Tibial nerve (tissue), 4 donors: ENCODE measurements at regions not wholly inside any gene's neighbourhood (a gene's known extent, or its start where the extent isn't known, plus 50 kb on each side); places are given as distances from the start of the nearest gene placed in this dataset.

Experiments
- DNase-seq, 2 donors: peaks; one replicate each; pipeline ENCODE4 v3.0.0-alpha.2; 2019; ENCODE audit warnings: low spot score in 2 of 2
- H3K27ac ChIP-seq, 4 donors: fragments of 200-600 bp; sonication (generic) in 3 of 4; one replicate each; pipeline ENCODE4 v1.5.1; 2017 to 2019; ENCODE audit warnings: mild to moderate bottlenecking in 1 of 4
- H3K27me3 ChIP-seq, 2 donors: fragments of 200-600 bp; sonication (generic) in 1 of 2; one replicate each; pipeline versions ENCODE4 v1.5.1 to v1.6.0; 2017 to 2019
- H3K36me3 ChIP-seq, 3 donors: fragments of 200-600 bp; sonication (generic); one replicate each; pipeline ENCODE4 v1.5.1; 2018 to 2019
- H3K4me1 ChIP-seq, 4 donors: fragments of 200-600 bp; sonication (generic) in 3 of 4; one replicate each; pipeline ENCODE4 v1.5.1; 2017 to 2019
- H3K4me3 ChIP-seq, 4 donors: fragments of 200-600 bp; sonication (generic) in 3 of 4; one replicate each; pipeline ENCODE4 v1.5.1; 2017 to 2019; ENCODE audit warnings: mild to moderate bottlenecking in 1 of 4, moderate library complexity in 1 of 4
- H3K9me3 ChIP-seq, 4 donors: fragments of 200-600 bp; sonication (generic) in 3 of 4; one replicate each; pipeline ENCODE4 v1.5.1; 2017 to 2019
- CTCF ChIP-seq, 5 experiments: fragments of 200-600 bp in 3 of 5; fragments of 450-650 bp in 2 of 5; sonication (generic) in 3 of 5; IDR thresholded peaks; one replicate each; pipeline ENCODE4 v1.5.1; 2016 to 2019; ENCODE audit warnings: antibody characterized with exemption in 5 of 5, mild to moderate bottlenecking in 3 of 5, moderate library complexity in 2 of 5
- EP300 ChIP-seq, 2 donors: sonication (generic); formaldehyde crosslinking; IDR thresholded peaks; one replicate each; pipeline ENCODE4 v1.6.1; 2017; ENCODE audit warnings: antibody characterized with exemption in 2 of 2, mild to moderate bottlenecking in 1 of 2
- POLR2A ChIP-seq, 2 donors: fragments of 450-650 bp; IDR thresholded peaks; one replicate each; pipeline ENCODE4 v1.6.1; 2017; ENCODE audit warnings: antibody characterized with exemption in 2 of 2, mild to moderate bottlenecking in 2 of 2, moderate library complexity in 2 of 2
- WGBS, 2 donors: methylation state at CpG; one replicate each; pipeline ENCODE4 v1.1.5; 2018; 5-methylcytosine and 5-hydroxymethylcytosine counted together

GRCh38 chr22:27489178-27489675 is 312.3 kb downstream of the MN1 start:
- Histone ChIP-seq H3K27ac (no peak overlapping the region), H3K4me3 (no peak overlapping the region), H3K4me1 (peaks cover 0 to 12% (median 0%) of the 10 kb centered on the region in 4 donors), H3K36me3 (no peaks in the 10 kb centered on the region), H3K9me3 (peaks cover 0 to 23% (median 0%) of the 10 kb centered on the region in 4 donors), H3K27me3 (no peaks in the 10 kb centered on the region)
- 49 to 53% methylated on average over 4 of the region's 4 CpGs for WGBS, 2 donors
- TF ChIP-seq CTCF (IDR thresholded peaks at IDR 0.05): no peak
- TF ChIP-seq POLR2A (IDR thresholded peaks at IDR 0.05): no peak
- TF ChIP-seq EP300 (IDR thresholded peaks at IDR 0.05): no peak
- DNase-seq: no peak

- TF ChIP-seq EP300 (IDR thresholded peaks at IDR 0.05) (no peak), POLR2A (IDR thresholded peaks at IDR 0.05) (no peak), CTCF (IDR thresholded peaks at IDR 0.05) (no peak)
- Histone ChIP-seq H3K4me3 (no peak overlapping the region), H3K9me3 (peaks cover 0 to 23% (median 0%) of the 10 kb centered on the region in 4 donors), H3K27ac (no peak overlapping the region), H3K4me1 (peaks cover 0 to 12% (median 0%) of the 10 kb centered on the region in 4 donors), H3K36me3 (no peaks in the 10 kb centered on the region), H3K27me3 (no peaks in the 10 kb centered on the region)
- 78 to 82% methylated on average over 4 of the region's 4 CpGs for WGBS, 2 donors
- no peak for DNase-seq
Observed at GRCh38 chr22:27490080-27490479, 311.5 kb downstream of the MN1 start.

- 95 to 96% methylated on average over 5 of the region's 5 CpGs for WGBS, 2 donors
- Histone ChIP-seq H3K27me3 (no peaks in the 10 kb centered on the region), H3K27ac (no peak overlapping the region), H3K4me3 (no peak overlapping the region), H3K36me3 (no peaks in the 10 kb centered on the region), H3K4me1 (peaks cover 0 to 12% (median 0%) of the 10 kb centered on the region in 4 donors), H3K9me3 (peaks cover 0 to 23% (median 0%) of the 10 kb centered on the region in 4 donors)
- DNase-seq: no peak
- no peak for TF ChIP-seq POLR2A (IDR thresholded peaks at IDR 0.05)
- TF ChIP-seq EP300 (IDR thresholded peaks at IDR 0.05): no peak
- no peak for TF ChIP-seq CTCF (IDR thresholded peaks at IDR 0.05)
Observed at GRCh38 chr22:27491888-27492287, 309.7 kb downstream of the MN1 start.

GRCh38 chr22:27492566-27493201 is 308.9 kb downstream of the MN1 start:
- Histone ChIP-seq H3K4me1 (peaks cover 0 to 12% (median 0%) of the 10 kb centered on the region in 4 donors), H3K27ac (no peak overlapping the region), H3K36me3 (no peaks in the 10 kb centered on the region), H3K27me3 (no peaks in the 10 kb centered on the region), H3K9me3 (peaks cover 0 to 23% (median 0%) of the 10 kb centered on the region in 4 donors), H3K4me3 (no peak overlapping the region)
- no peak for DNase-seq
- TF ChIP-seq POLR2A (IDR thresholded peaks at IDR 0.05): no peak
- no peak for TF ChIP-seq EP300 (IDR thresholded peaks at IDR 0.05)
- TF ChIP-seq CTCF (IDR thresholded peaks at IDR 0.05): no peak
- WGBS, 2 donors: 89 to 93% methylated on average over 4 to 5 of the region's 5 CpGs

GRCh38 chr22:27493796-27494195 is 307.8 kb downstream of the MN1 start:
- DNase-seq: no peak
- WGBS, 2 donors: 90 to 92% methylated on average over 4 of the region's 4 CpGs

More at GRCh38 chr22:27493796-27494195, 307.8 kb downstream of the MN1 start:
- peaks cover 0 to 2% (median 0%) of the 10 kb centered on the region in 4 donors for H3K4me1 ChIP-seq
- TF ChIP-seq EP300 (IDR thresholded peaks at IDR 0.05) (no peak), CTCF (IDR thresholded peaks at IDR 0.05) (no peak), POLR2A (IDR thresholded peaks at IDR 0.05) (no peak)
- H3K4me3 ChIP-seq: no peak overlapping the region
- no peaks in the 10 kb centered on the region for H3K36me3 ChIP-seq
- no peak overlapping the region for H3K27ac ChIP-seq
- no peaks in the 10 kb centered on the region for H3K27me3 ChIP-seq
- peaks cover 0 to 23% (median 0%) of the 10 kb centered on the region in 4 donors for H3K9me3 ChIP-seq
